ENCODE measurements at regions not wholly inside any gene's neighbourhood (a gene's known extent, or its start where the extent isn't known, plus 50 kb on each side); places are given as distances from the start of the nearest gene placed in this dataset.

GRCh38 chr14:62528296-62528695 lies 517.0 kb downstream of the KCNH5 start:
- no peak for TF ChIP-seq CTCF (IDR thresholded peaks at IDR 0.05)
- Histone ChIP-seq H3K36me3 (no peaks in the 10 kb centered on the region), H3K4me3 (no peak overlapping the region), H3K9me3 (no peaks in the 10 kb centered on the region), H3K27ac (no peak overlapping the region), H3K27me3 (no peaks in the 10 kb centered on the region), H3K4me1 (no peaks in the 10 kb centered on the region)
- no peak for DNase-seq (ENCODE audit: low spot score in 2 of 2)
- intact Hi-C loops (cut with DNase I) = no loop called here

- no peak overlapping the region for H3K27ac ChIP-seq
- intact Hi-C loops (cut with DNase I) = no loop called here
- H3K9me3 ChIP-seq = no peaks in the 10 kb centered on the region
- no peaks in the 10 kb centered on the region for H3K4me1 ChIP-seq
- H3K36me3 ChIP-seq = no peaks in the 10 kb centered on the region
- no peak for DNase-seq (ENCODE audit: low spot score in 2 of 2)
- H3K4me3 ChIP-seq = no peak overlapping the region
- TF ChIP-seq CTCF (IDR thresholded peaks at IDR 0.05) = no peak
- no peaks in the 10 kb centered on the region for H3K27me3 ChIP-seq
Measured at GRCh38 chr14:62532181-62532580, 513.1 kb downstream of the KCNH5 start.

GRCh38 chr14:62546862-62547474 lies 498.3 kb downstream of the KCNH5 start:
- no peak overlapping the region for H3K27ac ChIP-seq
- no peak for TF ChIP-seq CTCF (IDR thresholded peaks at IDR 0.05)
- H3K4me3 ChIP-seq = no peak overlapping the region
- peaks cover 2 to 6% of the 10 kb centered on the region in 2 donors for H3K9me3 ChIP-seq
- intact Hi-C loops (cut with DNase I) = no loop called here
- no peak for DNase-seq (ENCODE audit: low spot score in 2 of 2)
- H3K36me3 ChIP-seq = no peaks in the 10 kb centered on the region
- no peaks in the 10 kb centered on the region for H3K4me1 ChIP-seq
- H3K27me3 ChIP-seq = no peaks in the 10 kb centered on the region

GRCh38 chr14:62557416-62557815 lies 487.8 kb downstream of the KCNH5 start:
- no peaks in the 10 kb centered on the region for H3K36me3 ChIP-seq
- H3K27me3 ChIP-seq = no peaks in the 10 kb centered on the region
- no peak for DNase-seq (ENCODE audit: low spot score in 2 of 2)
- no peak overlapping the region for H3K4me3 ChIP-seq
- no peak overlapping the region for H3K27ac ChIP-seq
- TF ChIP-seq CTCF (IDR thresholded peaks at IDR 0.05) = no peak
- H3K9me3 ChIP-seq = peaks cover 0 to 9% of the 10 kb centered on the region in 2 donors
- H3K4me1 ChIP-seq = no peaks in the 10 kb centered on the region
- intact Hi-C loops (cut with DNase I) = no loop called here

GRCh38 chr14:62558451-62558850 lies 486.8 kb downstream of the KCNH5 start:
- DNase-seq (ENCODE audit: low spot score in 2 of 2) = no peak
- no peak for TF ChIP-seq CTCF (IDR thresholded peaks at IDR 0.05)
- H3K4me1 ChIP-seq = no peaks in the 10 kb centered on the region
- H3K4me3 ChIP-seq = no peak overlapping the region
- no peaks in the 10 kb centered on the region for H3K36me3 ChIP-seq
- H3K9me3 ChIP-seq = peaks cover 0 to 4% of the 10 kb centered on the region in 2 donors
- H3K27me3 ChIP-seq = no peaks in the 10 kb centered on the region
- intact Hi-C loops (cut with DNase I) = no loop called here
- no peak overlapping the region for H3K27ac ChIP-seq

- intact Hi-C loops (cut with DNase I) = no loop called here
- no peaks in the 10 kb centered on the region for H3K4me1 ChIP-seq
- no peak for TF ChIP-seq CTCF (IDR thresholded peaks at IDR 0.05)
- no peak for DNase-seq (ENCODE audit: low spot score in 2 of 2)
- H3K27ac ChIP-seq = no peak overlapping the region
- no peaks in the 10 kb centered on the region for H3K36me3 ChIP-seq
- no peaks in the 10 kb centered on the region for H3K9me3 ChIP-seq
- no peak overlapping the region for H3K4me3 ChIP-seq
- no peaks in the 10 kb centered on the region for H3K27me3 ChIP-seq
Measured at GRCh38 chr14:62585247-62585646, 460.0 kb downstream of the KCNH5 start.
